Middle frontal gyrus (tissue), 1 donor: ENCODE measurements at regions not wholly inside any gene's neighbourhood (a gene's known extent, or its start where the extent isn't known, plus 50 kb on each side); places are given as distances from the start of the nearest gene placed in this dataset.

Experiments
- DNase-seq: peaks from one replicate; pipeline ENCODE4 v3.0.0-alpha.2; 2015; ENCODE audit warnings: low spot score; ENCODE audit errors: extremely low spot score

- peak; percentile 51 for DNase-seq
These were observed 303.0 kb upstream of the PDE4D start for GRCh38 chr5:60196385-60197113.

- DNase-seq, result no peak
These were observed 302.0 kb upstream of the PDE4D start for GRCh38 chr5:60195551-60195950.

GRCh38 chr5:60195083-60195482 lies 301.6 kb upstream of the PDE4D start:
- DNase-seq, result no peak

GRCh38 chr5:60185231-60186099 lies 291.9 kb upstream of the PDE4D start:
- DNase-seq, result no peak

GRCh38 chr5:60184606-60185005 lies 291.1 kb upstream of the PDE4D start:
- DNase-seq, result no peak

- no peak for DNase-seq
These were observed 290.4 kb upstream of the PDE4D start for GRCh38 chr5:60183881-60184280.

- no peak for DNase-seq
These were observed 284.6 kb upstream of the PDE4D start for GRCh38 chr5:60178101-60178500.

- no peak for DNase-seq
These were observed 284.1 kb upstream of the PDE4D start for GRCh38 chr5:60177596-60177995.

- DNase-seq, result no peak
These were observed 280.1 kb upstream of the PDE4D start for GRCh38 chr5:60173667-60174066.

GRCh38 chr5:60163762-60164161 lies 270.2 kb upstream of the PDE4D start:
- no peak for DNase-seq

- no peak for DNase-seq
These were observed 268.9 kb upstream of the PDE4D start for GRCh38 chr5:60162441-60162840.

GRCh38 chr5:60161340-60161934 lies 267.9 kb upstream of the PDE4D start:
- DNase-seq, result no peak

- DNase-seq, result no peak
These were observed 255.6 kb upstream of the PDE4D start for GRCh38 chr5:60149081-60149480.

GRCh38 chr5:60148366-60148765 lies 254.8 kb upstream of the PDE4D start:
- DNase-seq, result no peak

GRCh38 chr5:60147791-60148190 lies 254.3 kb upstream of the PDE4D start:
- DNase-seq, result no peak

GRCh38 chr5:60143942-60144549 lies 250.5 kb upstream of the PDE4D start:
- no peak for DNase-seq

GRCh38 chr5:60141119-60141518 lies 247.6 kb upstream of the PDE4D start:
- DNase-seq, result no peak

- DNase-seq, result no peak
These were observed 243.3 kb upstream of the PDE4D start for GRCh38 chr5:60136841-60137240.

- no peak for DNase-seq
These were observed 238.0 kb upstream of the PDE4D start for GRCh38 chr5:60131504-60131903.

- no peak for DNase-seq
These were observed 232.1 kb upstream of the PDE4D start for GRCh38 chr5:60125636-60126035.

GRCh38 chr5:60102961-60103693 lies 209.6 kb upstream of the PDE4D start:
- no peak for DNase-seq
